ENCODE measurements at regions not wholly inside any gene's neighbourhood (a gene's known extent, or its start where the extent isn't known, plus 50 kb on each side); places are given as distances from the start of the nearest gene placed in this dataset.

- TF ChIP-seq USF1 (IDR thresholded peaks at IDR 0.05; ENCODE audit: borderline replicate concordance, low read depth), result no peak
- TF ChIP-seq RFX5 (IDR thresholded peaks at IDR 0.05; ENCODE audit: low read length), result no peak
- TF ChIP-seq IRF3 (IDR thresholded peaks at IDR 0.05; ENCODE audit: low read depth, low read length), result no peak
- TF ChIP-seq FOXJ3 (CRISPR knock-in tag; IDR thresholded peaks at IDR 0.05), result no peak
- no peak for TF ChIP-seq EZH2phosphoT487 (IDR thresholded peaks at IDR 0.05; ENCODE audit: borderline replicate concordance, low read depth)
These were observed 530.0 kb upstream of the CDH6 start (continued) for GRCh38 chr5:30663536-30663935.

GRCh38 chr5:30662373-30662772 lies 531.1 kb upstream of the CDH6 start:
- no peaks in the 10 kb centered on the region for H3K9me2 ChIP-seq
- no peak overlapping the region; a peak in 1 of 4 replicates for H3K4me3 ChIP-seq (ENCODE audit: low read depth in 2 of 2, low read length in 1 of 2)
- no peaks in the 10 kb centered on the region for H3K27me3 ChIP-seq (ENCODE audit: insufficient read depth)
- no peaks in the 10 kb centered on the region for H3K9me3 ChIP-seq
- no peaks in the 10 kb centered on the region for H3K4me1 ChIP-seq (ENCODE audit: control insufficient read depth in 1 of 2, insufficient read depth in 2 of 2, low read depth in 1 of 2, low read length in 1 of 2)
- no peak for DNase-seq
- H2AFZ ChIP-seq (ENCODE audit: low read depth), result no peak overlapping the region
- H3K36me3 ChIP-seq (replicated peaks in 1 of 2; ENCODE audit: control insufficient read depth in 1 of 2, insufficient read depth in 2 of 2, low read length in 1 of 2), result no peaks in the 10 kb centered on the region
- no peaks in the 10 kb centered on the region for H3F3A ChIP-seq (replicated peaks; ENCODE audit: insufficient read depth)
- no peak overlapping the region for H3K4me2 ChIP-seq
- H4K20me1 ChIP-seq (ENCODE audit: insufficient read depth), result no peaks in the 10 kb centered on the region
- ChIA-PET CTCF (no interaction called here), POLR2A (no interaction called here)
- H3K27ac ChIP-seq (ENCODE audit: low read depth in 2 of 2, low read length in 1 of 2), result no peak overlapping the region
- H3K9ac ChIP-seq, result no peak overlapping the region
- H3K79me2 ChIP-seq (ENCODE audit: insufficient read depth), result no peaks in the 10 kb centered on the region
- TF ChIP-seq REST (IDR thresholded peaks at IDR 0.05; ENCODE audit: low read depth, low read length) (no peak), MXI1 (IDR thresholded peaks at IDR 0.05; ENCODE audit: low read depth, low read length) (no peak), ELF1 (IDR thresholded peaks at IDR 0.05) (no peak), FOXJ3 (CRISPR knock-in tag; IDR thresholded peaks at IDR 0.05) (no peak), JUND (IDR thresholded peaks at IDR 0.05) (no peak), MEF2A (IDR thresholded peaks at IDR 0.05; ENCODE audit: borderline replicate concordance, low read depth) (no peak), USF1 (IDR thresholded peaks at IDR 0.05; ENCODE audit: borderline replicate concordance, low read depth) (no peak), RCOR1 (IDR thresholded peaks at IDR 0.05; ENCODE audit: low read length) (no peak), TAF1 (IDR thresholded peaks at IDR 0.05; ENCODE audit: borderline replicate concordance, low read depth, low read length) (no peak), PBX3 (IDR thresholded peaks at IDR 0.05) (no peak), GABPA (IDR thresholded peaks at IDR 0.05; ENCODE audit: low read depth) (no peak), SIN3A (IDR thresholded peaks at IDR 0.05; ENCODE audit: borderline replicate concordance, low read depth, low read length) (no peak), NRF1 (IDR thresholded peaks at IDR 0.05; ENCODE audit: low read depth, low read length) (no peak), RFX5 (IDR thresholded peaks at IDR 0.05; ENCODE audit: low read length) (no peak), YY1 (IDR thresholded peaks at IDR 0.05; ENCODE audit: low read depth) (no peak), CTCF (IDR thresholded peaks at IDR 0.05) (no peak), FOXM1 (IDR thresholded peaks at IDR 0.05; ENCODE audit: low read depth) (no peak)

All from SK-N-SH (cell line).